HUDEP-2 (cell line): ENCODE measurements at regions not wholly inside any gene's neighbourhood (a gene's known extent, or its start where the extent isn't known, plus 50 kb on each side); places are given as distances from the start of the nearest gene placed in this dataset.
A peak's percentile ranks its signal among the peaks of the same experiment; 100 is the strongest.
"Not testable (repeated sequence)": the region's sequence is repeated elsewhere in the genome, so short reads cannot be mapped to it uniquely, and the experiment has no call there.

Experiments used
- DNase-seq, 76 experiments: peaks; one replicate each; lab custom pipeline; 2025; ENCODE audit not compliant: unreplicated experiment in 76 of 76; lab: John Stamatoyannopoulos, UW

DNA sequence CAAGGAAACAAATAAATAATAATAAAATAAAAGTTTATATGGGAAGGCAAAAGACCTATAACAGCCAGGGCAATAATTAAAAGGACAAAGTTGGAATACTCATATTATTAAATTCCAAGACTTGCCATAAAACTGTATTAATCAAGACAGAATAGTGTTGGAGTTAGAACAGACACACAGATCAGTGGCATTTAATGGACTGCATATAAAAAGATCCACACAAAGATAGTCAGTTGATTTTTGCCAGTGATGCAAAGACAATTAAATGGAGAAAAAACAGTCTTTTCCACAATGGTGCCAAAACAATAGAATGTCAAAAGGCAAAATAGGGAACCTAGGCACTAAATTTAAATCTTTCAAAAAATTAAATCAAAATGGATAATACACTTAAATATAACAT, 587.1 kb upstream of the GRIA3 start:
- DNase-seq = no peak

DNA sequence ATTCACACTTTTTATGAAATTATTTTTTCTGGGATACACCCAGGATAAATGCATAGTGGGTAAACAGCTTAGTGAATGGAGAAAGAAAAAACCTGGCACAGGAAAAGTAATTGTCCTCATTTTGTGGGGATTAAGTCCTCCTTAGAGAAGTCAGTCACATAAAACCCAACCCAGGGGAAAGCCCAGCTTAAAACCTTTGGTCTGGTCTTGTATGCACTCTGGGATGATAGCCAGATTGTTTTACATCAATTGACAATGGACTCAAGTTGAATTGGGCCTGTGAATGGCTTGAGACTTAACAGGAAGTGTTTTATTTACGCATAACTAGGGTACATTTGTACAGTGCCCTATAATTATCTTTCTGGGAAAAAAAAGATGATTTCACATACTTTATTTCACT, 561.3 kb upstream of the GRIA3 start:
- DNase-seq = no peak

DNA sequence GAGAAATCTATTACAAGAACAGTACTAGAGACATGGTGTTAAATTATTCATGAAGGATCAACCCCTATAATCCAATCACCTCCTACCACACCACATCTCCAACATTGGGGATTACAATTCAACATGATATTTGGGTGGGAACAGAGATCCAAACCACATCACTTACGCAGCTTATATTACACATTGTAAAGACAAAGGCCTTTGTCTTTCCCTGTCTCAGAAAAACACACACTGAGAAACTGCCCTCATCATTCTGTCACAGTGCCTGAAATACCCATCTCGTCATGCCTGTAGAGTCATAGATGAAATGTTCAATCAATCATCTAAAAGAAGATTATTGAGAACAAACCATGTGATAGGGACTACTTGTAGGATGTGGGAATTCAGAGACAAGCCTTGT, 558.8 kb upstream of the GRIA3 start:
- DNase-seq = no peak

- no peak for DNase-seq
These were observed 558.3 kb upstream of the GRIA3 start for GRCh38 chrX:122625821-122626220.

GRCh38 chrX:122626871-122627270, 557.2 kb upstream of the GRIA3 start:
- DNase-seq = no peak

- no peak for DNase-seq
These were observed 542.9 kb upstream of the GRIA3 start for GRCh38 chrX:122641136-122641535.

DNA sequence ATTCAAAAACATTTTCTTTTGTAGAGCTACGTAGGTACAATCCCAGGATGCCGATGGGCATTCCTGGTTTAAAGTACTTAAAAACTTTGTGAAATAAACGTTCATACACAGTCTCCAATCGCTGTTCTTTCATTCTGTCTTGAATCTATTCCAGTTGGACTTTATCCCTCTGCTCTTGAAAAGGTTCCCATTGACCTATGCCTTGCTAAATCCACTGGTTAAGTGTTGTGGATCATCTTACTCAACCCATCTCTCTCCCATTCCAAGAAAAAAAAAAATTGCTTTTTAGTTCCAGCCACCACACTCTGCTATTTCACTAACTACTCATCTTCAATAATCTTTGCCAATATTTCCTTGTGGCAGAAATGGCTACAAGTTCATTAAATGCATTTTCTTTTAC, 542.3 kb upstream of the GRIA3 start:
- DNase-seq = no peak

- not testable (repeated sequence) for DNase-seq
These were observed 528.8 kb upstream of the GRIA3 start for GRCh38 chrX:122655256-122655655.

DNA sequence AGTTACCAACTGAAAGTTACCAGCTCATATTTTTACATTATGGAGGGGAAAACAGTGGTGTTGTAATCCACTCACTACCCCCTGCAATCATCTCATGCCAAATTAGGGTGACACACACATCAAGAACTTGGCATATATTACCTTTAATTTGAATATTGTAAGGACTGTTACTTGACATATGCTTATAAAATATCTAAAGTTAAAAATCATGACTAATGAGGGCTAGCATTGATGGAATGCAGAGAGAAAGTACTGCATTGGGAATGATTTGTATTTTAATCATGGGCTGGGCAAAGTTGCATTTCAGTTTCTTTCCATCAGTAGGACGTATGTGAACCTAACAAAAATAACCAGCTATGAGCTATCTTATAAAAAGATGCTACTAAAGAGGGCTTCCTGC, 517.5 kb upstream of the GRIA3 start:
- no peak for DNase-seq

DNA sequence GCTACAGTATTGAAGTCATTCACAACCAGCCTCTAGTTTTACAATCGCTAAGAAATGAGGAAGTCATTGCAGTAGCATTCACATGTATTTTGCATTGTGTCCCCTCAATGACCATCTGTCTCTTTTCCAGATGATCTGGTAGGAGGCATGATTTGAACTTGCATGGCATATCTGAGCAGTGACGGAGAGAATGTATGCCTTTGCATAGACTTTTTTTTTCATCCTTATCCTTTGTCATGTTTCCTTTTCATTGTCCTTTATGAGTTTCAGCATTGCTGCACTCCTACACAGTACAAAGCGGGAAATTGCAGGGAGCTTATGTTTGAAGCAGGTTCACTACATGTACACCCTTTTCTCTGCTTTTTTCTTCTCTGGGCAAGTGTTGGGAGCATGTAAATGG, 516.4 kb upstream of the GRIA3 start:
- no peak for DNase-seq

DNA sequence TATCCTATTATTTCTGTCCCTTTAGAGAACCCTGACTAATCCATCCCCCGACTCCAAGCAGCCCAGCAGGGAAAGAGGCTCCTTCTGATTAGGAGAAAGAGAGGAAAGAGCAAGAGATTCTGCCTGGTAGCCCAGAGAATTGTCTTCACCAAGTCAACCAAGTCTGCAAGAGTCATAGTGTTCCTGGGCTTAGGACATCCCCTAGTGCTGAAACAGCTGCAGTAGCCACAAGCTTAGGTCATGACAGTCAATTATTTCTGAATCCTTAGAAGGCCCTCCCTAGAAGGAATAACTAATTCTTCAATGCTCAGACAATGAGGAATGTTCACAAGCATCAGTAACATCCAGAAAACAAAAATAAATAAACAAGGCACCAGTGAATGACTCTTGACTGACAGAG, 480.3 kb upstream of the GRIA3 start:
- no peak for DNase-seq

DNA sequence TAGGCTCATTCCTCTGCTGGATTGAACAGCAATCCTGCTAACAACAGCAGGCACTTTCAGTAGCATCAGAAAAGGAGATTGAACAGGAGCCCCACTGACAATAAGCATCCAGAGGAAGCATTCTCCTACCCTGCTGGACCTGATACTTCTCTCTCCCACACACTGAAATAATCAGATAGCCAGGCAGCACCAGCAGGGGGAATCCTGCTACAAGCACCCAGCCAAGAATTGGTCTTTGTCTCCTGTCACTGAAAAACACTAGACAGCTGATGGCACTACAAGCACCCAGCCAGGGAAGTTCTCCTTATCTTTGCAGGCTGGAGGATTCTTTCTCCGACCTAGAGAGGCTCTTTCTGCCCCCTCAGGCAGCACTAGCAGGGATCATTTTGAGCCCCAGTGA, 444.3 kb upstream of the GRIA3 start:
- peak in 9 of 76 experiments; percentile 0 to 3 (median 1) for DNase-seq

- no peak for DNase-seq
These were observed 413.5 kb upstream of the GRIA3 start for GRCh38 chrX:122770581-122770980.

GRCh38 chrX:122771933-122772332, 412.1 kb upstream of the GRIA3 start:
- no peak for DNase-seq

- no peak for DNase-seq
These were observed 406.3 kb upstream of the GRIA3 start for GRCh38 chrX:122777766-122778165.

DNA sequence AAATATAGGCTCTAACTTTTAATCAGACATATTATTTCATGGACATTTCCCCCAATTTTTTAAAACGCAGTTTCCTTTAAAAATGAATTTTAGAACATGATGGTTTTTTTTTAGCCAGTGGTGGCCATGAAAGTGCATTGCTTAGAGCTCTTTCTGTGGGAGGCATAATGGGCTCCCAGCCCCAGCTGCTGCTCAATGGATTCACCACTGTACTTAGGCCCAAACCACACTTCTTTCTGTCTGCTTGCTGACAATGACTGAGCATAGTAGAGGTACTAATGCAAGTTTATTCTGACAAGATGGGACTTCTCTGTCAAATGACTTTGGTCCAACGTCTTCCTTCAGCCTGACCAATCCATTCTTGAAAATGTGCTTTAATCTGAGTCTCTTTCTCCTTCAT, 400.2 kb upstream of the GRIA3 start:
- no peak for DNase-seq

DNA sequence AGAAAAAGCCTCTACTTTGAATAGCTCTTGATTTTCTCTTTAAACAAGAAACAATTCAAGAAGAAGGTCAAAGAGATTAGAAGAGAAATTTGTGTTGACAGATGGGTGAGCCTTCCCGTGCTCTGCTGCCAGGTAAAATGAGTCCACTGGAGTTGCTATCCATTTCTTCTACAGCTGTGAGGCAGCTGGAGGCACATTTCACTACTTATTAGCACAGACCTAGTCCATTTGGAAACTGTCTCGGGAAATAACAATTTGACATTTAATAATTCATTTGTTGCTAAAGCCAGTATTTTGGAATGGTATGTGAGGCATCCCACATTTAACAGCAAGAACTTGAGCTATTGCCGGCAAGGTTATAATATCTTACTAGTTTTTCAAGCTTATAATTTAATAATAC, 396.8 kb upstream of the GRIA3 start:
- no peak for DNase-seq

DNA sequence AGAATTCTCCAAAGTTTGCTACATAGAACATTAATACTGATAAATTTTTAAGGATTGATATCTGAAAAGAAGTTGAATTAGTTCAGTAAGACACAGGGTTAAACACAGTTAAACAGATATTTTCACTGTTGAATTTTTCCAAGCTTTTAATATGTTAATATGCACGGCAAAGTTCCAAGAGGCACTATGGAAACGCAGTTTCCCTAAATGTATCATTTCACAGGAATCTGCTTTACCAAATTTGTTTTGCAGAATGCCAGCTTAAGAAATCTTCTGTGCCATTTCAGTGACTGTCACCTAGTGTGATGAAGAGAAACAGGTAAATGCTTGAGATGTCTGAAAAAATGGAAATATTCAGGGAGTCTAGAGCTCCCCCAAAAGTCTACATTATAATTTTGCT, 395.9 kb upstream of the GRIA3 start:
- no peak for DNase-seq

GRCh38 chrX:122790376-122791095, 393.5 kb upstream of the GRIA3 start:
- DNase-seq = no peak

DNA sequence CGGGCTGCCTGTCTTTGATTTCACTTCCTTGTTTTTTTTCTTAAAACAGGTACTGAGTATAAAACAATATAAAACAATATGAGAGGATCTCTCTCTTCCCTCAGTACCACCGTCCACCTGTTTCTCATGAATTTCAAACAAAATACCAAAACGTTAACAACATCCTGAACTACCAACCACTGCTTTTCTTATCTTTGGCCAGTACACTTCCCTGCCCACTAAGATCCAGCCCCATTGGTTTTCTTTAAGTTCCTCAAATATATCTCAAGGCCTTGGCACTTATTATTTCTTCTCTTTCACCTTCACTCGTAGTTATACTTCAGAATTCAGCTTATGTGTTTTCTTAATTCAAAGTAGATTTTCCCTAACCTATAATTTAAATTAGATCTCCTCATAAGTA, 370.2 kb upstream of the GRIA3 start:
- DNase-seq = no peak

DNA sequence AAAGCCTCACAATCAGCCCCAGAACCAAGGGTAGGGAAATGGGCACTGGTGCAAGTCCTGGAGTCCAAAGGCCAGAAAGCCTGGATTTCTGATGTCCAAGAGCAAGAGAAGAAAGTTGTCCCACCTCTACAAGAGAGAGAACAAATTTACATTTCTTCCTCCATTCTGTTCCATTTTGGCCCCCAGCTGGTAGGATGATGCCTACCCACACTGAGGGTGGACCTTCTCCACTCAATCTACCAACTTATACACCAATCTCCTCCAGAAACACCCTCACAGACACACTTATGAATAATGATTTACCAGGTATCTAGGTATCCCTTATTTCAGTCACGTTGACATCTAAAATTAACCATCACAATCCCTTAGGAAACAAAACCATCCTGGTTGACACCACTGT, 367.8 kb upstream of the GRIA3 start:
- no peak for DNase-seq

DNA sequence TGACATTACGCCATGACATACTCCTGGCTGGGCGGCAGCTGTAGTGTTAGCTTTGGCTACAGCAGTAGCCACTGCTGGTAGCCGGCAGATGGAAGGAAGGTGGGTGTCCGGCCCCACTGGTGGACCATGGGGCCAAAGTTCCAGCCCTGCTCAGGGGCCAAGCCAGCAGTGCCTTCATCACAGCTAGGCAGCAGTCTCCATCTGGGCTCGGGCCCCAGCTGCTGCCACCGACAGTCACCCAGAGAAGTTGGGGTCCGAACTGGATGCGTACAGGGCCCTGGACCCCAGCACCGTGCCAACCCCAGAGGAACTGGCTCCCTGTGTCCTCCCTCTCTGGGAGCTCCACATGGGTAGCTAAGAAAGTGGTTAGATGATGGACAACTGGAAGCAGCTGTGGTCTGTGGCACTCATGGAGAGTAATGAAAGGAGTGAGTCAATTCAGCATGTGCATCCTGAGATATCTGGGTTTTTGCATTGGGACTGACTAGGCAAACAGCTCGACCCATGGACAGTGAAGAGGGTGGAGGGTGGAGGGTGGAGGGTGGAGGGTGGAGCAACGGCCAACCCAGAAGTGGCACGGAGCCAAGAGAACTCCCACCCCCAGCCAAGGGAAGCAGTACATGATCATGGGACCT, 366.6 kb upstream of the GRIA3 start:
- DNase-seq = no peak

DNA sequence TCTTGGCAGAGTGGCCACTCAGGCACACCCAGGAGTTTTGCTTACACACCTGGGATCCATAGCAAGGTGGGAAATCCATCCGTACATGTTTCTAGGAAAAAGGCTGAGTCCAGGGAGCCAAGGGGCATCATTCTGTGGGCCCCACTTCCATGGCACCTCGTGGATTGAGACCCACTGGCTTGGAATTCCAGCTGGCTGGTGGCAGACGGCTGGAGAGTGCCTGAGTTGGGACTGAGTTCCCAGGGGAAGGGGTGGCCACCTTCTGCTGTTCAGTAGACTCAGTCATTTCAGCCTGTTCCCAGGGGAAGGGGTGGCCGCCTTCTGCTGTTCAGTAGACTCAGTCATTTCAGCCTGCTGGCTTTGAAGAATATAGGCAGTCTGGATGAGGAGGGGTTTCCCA, 366.0 kb upstream of the GRIA3 start:
- DNase-seq = no peak
